Upper lobe of right lung (tissue), 1 donor: ENCODE measurements at regions not wholly inside any gene's neighbourhood (a gene's known extent, or its start where the extent isn't known, plus 50 kb on each side); places are given as distances from the start of the nearest gene placed in this dataset.

ENCODE experiments used
- ATAC-seq: fragments of 200-7000 bp; cut with Tn5 transposase; one replicate; pipeline ENCODE4 v1.9.1; 2020; ENCODE audit warnings: mild to moderate bottlenecking, moderate library complexity
- DNase-seq: peaks from one replicate; pipeline ENCODE4 v3.0.0-alpha.2; 2020
- H3K27ac ChIP-seq: fragments of 200-600 bp; one replicate; pipeline ENCODE4 v1.8.0; 2022
- H3K27me3 ChIP-seq: fragments of 200-600 bp; one replicate; pipeline ENCODE4 v1.8.0; 2022; ENCODE audit warnings: mild to moderate bottlenecking
- H3K36me3 ChIP-seq: fragments of 200-600 bp; one replicate; pipeline ENCODE4 v1.8.0; 2022
- H3K4me1 ChIP-seq: fragments of 200-600 bp; one replicate; pipeline ENCODE4 v1.8.0; 2022
- H3K4me3 ChIP-seq: fragments of 200-600 bp; one replicate; pipeline ENCODE4 v1.8.0; 2022; ENCODE audit warnings: mild to moderate bottlenecking
- H3K9me3 ChIP-seq: fragments of 200-600 bp; one replicate; pipeline ENCODE4 v1.8.0; 2022
- intact Hi-C: fragments of 100-400 bp; cut with DNase I; formaldehyde crosslinking; loops from one replicate; pipeline ENCODE4 v1.11.0; 2022
- TF ChIP-seq, protein P1 (sequence below): fragments of 200-600 bp; IDR thresholded peaks from one replicate; pipeline ENCODE4 v1.8.0; 2022; ENCODE audit warnings: antibody characterized with exemption
- donor health status: DM: no; HTN: yes; CAD: no; lungs with severe emphysema.

DNA sequence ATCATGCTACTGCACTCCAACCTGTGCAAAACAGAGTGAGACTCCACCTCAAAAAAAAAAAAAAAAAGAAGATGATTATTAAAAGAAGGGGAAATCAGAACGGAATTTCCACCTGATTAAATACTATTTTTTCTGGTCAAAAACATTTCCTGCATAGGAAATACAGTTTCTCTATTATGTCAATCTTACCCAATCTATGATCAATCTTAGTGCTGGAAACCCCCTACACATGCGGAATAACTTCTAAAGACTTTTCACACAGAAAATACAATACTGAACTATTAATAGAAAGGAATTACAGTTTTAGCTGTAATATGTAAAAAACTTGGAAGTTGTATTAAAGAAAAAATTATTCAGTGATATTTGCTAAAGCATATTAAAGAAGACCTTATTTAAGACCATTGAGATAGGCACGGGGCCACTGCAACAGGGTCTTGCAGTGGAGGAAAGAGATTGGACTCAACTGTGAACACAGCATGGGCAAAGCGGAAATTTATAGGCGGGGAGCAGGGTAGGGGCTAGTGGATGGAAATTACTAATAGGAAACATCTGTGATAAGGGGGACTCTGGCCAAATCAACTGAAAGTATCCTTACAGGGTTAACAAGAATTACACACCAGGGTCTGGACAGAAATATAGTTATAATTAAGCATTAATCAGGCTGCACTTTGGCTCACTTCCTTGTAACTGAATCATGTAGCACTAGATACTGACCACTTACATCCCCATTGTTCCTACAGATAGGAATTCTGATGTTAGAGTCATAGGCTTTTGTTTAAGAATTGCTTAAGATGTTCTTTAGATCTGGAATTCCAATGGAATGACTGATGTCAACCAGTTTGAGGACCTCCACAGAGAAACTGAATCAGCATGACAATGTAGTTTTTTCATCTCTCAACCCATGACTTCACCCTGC is 411.5 kb upstream of the DDI1 start:
- ATAC-seq (no peak), DNase-seq (no peak)
- H3K4me1 ChIP-seq = no peaks in the 10 kb centered on the region
- TF ChIP-seq, protein P1, sequence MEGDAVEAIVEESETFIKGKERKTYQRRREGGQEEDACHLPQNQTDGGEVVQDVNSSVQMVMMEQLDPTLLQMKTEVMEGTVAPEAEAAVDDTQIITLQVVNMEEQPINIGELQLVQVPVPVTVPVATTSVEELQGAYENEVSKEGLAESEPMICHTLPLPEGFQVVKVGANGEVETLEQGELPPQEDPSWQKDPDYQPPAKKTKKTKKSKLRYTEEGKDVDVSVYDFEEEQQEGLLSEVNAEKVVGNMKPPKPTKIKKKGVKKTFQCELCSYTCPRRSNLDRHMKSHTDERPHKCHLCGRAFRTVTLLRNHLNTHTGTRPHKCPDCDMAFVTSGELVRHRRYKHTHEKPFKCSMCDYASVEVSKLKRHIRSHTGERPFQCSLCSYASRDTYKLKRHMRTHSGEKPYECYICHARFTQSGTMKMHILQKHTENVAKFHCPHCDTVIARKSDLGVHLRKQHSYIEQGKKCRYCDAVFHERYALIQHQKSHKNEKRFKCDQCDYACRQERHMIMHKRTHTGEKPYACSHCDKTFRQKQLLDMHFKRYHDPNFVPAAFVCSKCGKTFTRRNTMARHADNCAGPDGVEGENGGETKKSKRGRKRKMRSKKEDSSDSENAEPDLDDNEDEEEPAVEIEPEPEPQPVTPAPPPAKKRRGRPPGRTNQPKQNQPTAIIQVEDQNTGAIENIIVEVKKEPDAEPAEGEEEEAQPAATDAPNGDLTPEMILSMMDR = no peak
- H3K4me3 ChIP-seq = no peak overlapping the region
- no peak overlapping the region for H3K27ac ChIP-seq
- H3K36me3 ChIP-seq = no peaks in the 10 kb centered on the region
- H3K27me3 ChIP-seq = no peaks in the 10 kb centered on the region
- intact Hi-C loops = no loop called here
- no peaks in the 10 kb centered on the region for H3K9me3 ChIP-seq

DNA sequence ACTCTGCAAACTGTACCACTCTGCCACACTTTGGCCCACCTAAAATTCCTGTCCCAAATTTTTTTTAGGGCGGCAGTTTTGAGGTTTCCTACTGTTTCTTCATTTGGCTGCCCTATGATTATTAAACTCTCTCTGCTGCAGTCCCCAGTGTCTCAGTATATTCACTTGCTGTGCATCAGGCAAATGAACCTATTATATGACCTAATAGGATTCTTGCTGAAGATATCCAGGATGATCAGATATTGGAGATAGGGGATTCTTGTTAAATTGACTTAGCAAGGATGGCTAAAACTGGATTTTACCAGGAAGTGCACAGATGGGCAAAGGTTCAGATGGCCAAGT is 410.8 kb upstream of the DDI1 start:
- no peak for DNase-seq
- no peaks in the 10 kb centered on the region for H3K27me3 ChIP-seq
- TF ChIP-seq, protein P1 = no peak
- no peaks in the 10 kb centered on the region for H3K9me3 ChIP-seq
- no peak for ATAC-seq
- no peak overlapping the region for H3K27ac ChIP-seq
- intact Hi-C loops = no loop called here
- no peak overlapping the region for H3K4me3 ChIP-seq
- no peaks in the 10 kb centered on the region for H3K4me1 ChIP-seq
- no peaks in the 10 kb centered on the region for H3K36me3 ChIP-seq

DNA sequence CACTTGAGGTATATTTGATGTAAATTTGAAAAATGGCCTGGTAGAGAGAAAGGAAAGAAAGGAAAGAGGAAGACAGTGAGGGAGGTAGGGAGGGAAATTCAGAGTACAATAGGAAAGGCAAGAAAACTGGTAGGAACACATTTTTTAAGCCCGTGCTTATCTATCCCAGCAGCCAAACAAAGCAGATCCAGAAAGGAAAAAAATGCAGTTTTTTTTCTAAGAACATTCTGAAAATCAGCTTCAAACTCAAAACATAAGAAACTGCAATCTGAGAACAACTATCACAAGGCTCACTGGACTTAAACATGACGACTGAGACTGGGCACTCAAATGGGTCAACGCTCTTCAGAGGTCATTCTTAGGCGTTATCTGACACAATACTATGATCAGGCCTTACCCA is 408.3 kb upstream of the DDI1 start:
- intact Hi-C loops = no loop called here
- H3K4me1 ChIP-seq = no peaks in the 10 kb centered on the region
- no peaks in the 10 kb centered on the region for H3K27me3 ChIP-seq
- ATAC-seq (no peak), DNase-seq (no peak)
- H3K9me3 ChIP-seq = no peaks in the 10 kb centered on the region
- H3K4me3 ChIP-seq = no peak overlapping the region
- no peaks in the 10 kb centered on the region for H3K36me3 ChIP-seq
- H3K27ac ChIP-seq = no peak overlapping the region
- TF ChIP-seq, protein P1 = no peak

DNA sequence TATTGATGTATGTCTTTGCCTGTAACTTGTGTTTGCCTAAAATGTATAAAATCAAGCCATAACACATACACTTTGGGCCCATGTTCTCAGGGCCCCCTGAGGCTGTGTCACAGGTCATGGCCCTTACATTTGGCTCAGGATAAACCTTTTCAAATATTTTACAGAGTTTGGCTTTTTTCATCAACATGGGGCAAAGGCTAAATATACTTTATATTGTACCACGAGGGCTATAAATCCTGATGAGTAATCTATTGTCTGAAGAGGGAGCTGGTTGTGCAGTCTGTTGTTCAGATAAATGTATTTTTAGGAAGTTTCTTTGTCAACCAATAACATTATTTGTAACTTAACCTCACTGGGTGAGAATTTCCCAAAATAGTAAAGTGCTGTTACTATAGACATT is 404.6 kb upstream of the DDI1 start:
- TF ChIP-seq, protein P1 = no peak
- Histone ChIP-seq H3K36me3 (no peaks in the 10 kb centered on the region), H3K4me3 (no peak overlapping the region), H3K9me3 (no peaks in the 10 kb centered on the region), H3K27me3 (no peaks in the 10 kb centered on the region), H3K27ac (no peak overlapping the region), H3K4me1 (no peaks in the 10 kb centered on the region)
- no peak for ATAC-seq
- intact Hi-C loops = no loop called here
- no peak for DNase-seq

DNA sequence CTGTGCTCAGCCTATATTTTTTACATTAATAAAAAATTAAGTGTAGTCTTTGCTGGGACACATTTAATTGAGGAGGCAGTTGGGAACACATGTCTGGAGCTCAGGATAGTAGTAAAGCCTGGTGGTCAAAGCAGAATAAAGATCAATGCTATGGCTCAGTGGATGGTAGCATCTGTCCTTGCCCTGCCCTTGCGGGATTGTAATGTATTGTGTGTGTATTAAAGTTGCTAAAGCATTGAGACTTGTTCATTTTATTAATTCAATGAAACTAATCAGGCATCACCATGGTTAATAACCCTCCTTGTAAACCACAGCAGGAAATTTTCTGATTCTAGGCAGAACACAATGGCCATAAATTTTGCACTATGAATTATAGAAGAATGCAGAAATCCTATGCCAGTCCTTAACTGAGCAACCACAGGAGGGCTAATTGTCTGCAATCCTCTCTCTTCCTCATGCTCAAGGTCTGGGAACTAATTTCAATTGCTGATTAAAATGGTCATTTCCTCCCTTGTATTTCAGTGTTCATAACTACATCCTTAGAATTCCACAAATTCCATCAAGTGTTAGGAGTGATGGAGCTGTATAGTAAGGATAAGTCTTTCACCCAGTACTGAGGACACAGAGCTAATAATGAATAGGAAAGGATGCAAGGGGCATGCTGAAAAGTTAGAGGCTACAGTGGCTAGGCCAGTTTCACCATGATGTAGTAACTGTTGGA is 403.2 kb upstream of the DDI1 start:
- intact Hi-C loops = no loop called here
- Histone ChIP-seq H3K27me3 (no peaks in the 10 kb centered on the region), H3K4me3 (no peak overlapping the region), H3K27ac (no peak overlapping the region), H3K4me1 (no peaks in the 10 kb centered on the region), H3K36me3 (no peaks in the 10 kb centered on the region), H3K9me3 (no peaks in the 10 kb centered on the region)
- no peak for ATAC-seq
- TF ChIP-seq, protein P1 = no peak
- no peak for DNase-seq
